ENCODE measurements at regions not wholly inside any gene's neighbourhood (a gene's known extent, or its start where the extent isn't known, plus 50 kb on each side); places are given as distances from the start of the nearest gene placed in this dataset.

DNA sequence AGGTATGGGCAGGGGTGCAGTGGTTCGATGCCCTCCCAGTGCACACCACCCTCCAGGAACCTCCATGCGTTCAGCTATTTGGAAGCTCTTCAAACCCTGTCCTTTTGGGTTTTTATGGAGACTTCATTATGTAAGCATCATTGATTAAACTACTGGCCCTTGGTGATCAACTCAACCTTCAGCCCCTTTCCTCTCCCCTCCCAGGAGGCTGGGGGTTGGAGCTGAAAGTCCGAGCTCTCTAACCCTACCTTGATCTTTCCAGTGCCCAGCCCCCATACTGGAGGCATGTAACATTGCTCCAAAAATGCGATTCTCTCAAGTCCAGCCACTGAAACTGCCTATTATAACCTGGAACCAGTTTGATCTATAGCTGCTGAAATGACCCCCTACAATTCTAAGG, 188.1 kb downstream of the IPO8 start:
- DNase-seq (ENCODE audit: low read depth in 2 of 2) = no peak

DNA sequence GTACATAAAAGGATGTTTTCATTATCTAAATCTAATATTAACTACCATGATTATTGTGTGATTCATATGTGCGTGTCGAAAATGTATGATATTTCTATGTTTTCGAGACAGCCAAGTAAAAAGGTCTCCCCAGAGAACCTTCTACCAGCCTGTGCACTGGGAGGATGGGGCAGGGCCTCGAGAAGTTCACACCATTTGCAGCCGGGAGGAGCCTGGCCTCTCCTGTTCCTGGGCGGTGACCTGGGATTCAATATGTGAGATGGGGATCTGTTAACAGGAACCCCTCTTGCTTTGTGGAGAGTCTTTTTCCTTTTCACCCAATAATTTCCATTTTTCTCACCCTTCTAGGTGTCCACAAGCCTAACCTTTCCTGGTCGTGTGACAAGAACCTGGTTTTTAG, 189.3 kb downstream of the IPO8 start:
- no peak for DNase-seq (ENCODE audit: low read depth in 2 of 2)

DNA sequence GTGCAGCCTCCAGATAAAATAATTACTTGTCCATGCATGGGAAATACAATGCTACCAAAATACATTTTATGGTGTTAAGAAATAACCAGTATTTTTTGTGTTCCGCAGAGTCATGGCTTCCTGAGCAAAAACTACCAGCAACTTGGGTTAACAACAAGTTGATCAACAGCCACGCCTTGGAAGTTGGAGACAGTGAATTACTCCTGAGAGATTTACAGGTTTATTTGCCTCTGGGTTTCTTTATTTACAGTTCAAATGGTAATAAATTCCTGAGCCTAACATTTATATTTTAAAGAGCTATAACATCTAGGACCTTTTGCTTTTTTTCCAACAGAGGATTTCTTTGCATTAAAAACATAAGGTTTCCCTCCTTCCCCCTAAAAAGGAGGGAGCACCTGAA, 194.0 kb downstream of the IPO8 start:
- DNase-seq (ENCODE audit: low read depth in 2 of 2) = no peak

DNA sequence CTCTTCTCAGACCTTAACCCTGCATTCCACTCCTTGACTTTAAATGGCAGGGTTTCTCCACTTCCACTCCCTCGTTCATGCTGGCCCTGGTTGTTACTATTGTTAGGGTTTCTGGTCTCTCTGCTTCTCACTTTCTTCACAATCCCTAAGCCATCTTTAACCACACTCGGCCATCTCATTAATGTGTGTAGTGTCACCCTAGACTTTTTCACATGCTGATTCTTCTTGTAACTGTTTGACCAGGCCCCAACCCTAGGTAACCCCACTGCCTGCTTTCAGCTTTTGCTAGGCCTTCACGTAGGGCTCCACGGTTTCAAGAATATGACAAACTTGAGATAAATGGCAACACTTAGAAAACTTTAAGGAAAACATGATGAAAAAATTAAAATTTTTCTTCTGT, 195.1 kb downstream of the IPO8 start:
- DNase-seq (ENCODE audit: low read depth in 2 of 2) = no peak

DNA sequence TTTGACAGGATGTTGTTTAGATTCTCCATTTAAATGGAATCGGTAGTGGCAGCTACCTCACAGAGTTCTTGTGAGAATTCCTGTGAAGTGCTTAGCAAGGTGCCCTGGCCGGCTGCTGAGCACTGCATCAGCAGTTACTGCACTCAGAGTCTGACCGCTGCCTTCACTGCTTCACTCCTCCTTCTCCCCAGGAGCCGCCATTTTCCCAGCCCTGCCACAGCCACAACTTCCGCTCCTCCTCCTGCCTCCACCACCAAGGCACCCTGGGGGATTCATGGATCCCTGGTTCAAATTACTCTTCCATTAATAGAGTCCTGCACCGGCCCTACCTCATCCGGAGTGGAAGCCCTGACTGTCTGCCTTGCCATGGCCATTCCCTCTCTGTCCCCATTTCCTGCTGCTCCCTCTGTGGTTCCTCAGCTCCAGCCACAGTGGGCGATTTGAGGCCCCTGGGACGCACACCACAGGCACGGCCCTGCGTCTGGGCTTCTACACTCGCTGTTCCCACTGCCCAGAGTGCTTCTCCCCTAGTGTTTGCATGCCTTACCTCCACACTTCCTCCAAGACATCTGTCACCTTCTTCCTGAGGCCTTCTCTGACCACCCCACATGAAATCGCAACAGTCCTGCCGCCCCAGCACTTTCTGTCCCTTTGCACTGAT, 210.3 kb downstream of the IPO8 start:
- DNase-seq (ENCODE audit: low read depth in 2 of 2) = no peak

DNA sequence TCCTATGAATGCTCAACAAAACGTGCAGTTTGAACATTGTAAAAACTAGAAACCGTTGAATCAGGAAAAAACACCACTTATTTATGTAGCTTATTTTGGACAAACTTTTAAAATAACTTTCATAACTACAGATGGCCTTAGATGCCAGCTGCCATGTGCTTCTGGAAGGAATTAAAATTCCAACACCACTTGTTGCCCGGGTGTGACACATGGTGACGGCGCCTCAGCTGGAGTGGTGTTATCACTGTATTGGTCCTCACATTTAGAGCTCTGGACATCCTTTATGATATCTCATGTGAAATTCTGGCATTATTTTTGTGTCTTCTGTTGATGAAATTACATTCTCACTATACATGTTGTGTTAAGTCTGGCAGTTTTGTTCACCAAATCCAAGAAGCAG, 211.0 kb downstream of the IPO8 start:
- no peak for DNase-seq (ENCODE audit: low read depth in 2 of 2)

DNA sequence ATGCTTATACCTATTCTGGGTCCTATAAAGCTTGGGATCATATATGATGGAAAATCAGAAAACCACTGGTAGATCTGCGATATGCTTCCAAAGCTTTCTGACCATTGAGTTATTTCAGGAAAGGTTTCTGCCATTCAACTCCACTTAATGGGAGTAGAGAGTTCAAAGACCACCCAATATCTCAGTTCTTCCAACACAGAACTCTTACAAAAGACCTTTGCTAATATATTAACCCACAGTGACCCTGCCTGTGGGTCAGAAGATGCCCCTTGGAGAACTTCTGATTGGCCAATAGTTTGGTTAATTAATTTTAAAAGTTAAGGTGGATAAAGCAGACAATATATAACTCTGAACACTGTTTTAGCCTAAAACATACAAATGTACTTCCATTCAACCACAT, 213.0 kb downstream of the IPO8 start:
- DNase-seq (ENCODE audit: low read depth in 2 of 2) = no peak

DNA sequence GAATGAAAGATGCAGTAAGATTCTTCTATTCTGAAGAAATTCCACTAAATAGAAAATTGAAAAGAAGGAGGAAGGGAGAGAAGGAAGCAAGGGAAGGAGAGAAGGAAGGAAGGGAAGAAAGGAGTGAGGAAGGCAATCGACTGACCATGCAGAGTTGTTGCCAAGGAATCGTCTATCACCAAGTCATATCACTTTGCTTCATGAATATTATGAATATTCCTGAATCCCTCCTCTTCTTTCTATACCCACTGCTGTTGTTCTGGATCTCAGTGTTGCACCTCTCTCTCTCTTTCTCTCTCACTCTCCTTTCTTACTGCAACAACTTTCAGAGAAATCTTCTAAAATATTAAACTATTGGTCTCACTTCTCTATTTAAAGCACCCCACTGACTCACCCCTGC, 222.4 kb downstream of the IPO8 start:
- DNase-seq (ENCODE audit: low read depth in 2 of 2) = no peak

DNA sequence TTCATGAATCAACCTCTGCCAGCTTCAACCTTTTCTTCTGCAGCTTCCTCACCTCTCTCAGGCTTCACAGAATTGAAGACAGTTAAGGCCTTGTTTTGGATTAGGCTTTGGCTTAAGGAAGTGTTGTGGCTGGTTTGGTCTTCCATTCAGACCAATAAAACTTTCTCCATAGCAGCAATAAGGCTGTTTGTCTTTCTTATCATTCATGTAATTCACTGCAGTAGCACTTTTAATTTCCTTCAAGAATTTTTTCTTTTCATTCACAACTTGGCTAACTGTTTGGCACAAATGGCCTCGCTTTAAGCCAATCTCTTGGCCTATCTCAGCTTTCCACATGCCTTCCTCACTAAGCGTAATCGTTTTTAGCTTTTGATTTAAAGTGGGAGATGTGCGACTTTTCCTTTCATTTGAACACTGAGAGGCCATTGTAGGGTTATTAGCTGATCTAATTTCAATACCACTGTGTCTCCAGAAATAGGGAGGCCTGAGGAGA, 229.5 kb downstream of the IPO8 start:
- DNase-seq (ENCODE audit: low read depth in 2 of 2) = no peak

DNA sequence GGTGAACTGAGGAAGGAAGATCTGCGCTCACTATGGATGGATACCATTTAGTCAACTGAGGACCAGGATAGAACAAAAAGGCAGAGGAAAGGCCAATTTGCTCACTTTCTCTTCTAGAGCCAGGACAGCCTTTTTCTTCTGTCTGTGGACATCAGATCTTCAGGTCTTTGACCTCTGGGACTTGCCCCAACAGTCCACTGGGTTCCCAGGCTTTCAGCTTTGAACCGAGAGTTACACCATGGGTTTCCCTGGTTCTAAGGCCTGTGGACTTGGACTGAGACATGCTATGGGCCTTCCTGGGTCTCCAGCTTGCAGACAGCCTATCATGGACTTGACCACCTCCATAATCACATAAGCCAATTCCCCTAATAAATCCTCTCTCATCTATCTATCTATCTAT, 232.0 kb downstream of the IPO8 start:
- DNase-seq (ENCODE audit: low read depth in 2 of 2) = no peak

DNA sequence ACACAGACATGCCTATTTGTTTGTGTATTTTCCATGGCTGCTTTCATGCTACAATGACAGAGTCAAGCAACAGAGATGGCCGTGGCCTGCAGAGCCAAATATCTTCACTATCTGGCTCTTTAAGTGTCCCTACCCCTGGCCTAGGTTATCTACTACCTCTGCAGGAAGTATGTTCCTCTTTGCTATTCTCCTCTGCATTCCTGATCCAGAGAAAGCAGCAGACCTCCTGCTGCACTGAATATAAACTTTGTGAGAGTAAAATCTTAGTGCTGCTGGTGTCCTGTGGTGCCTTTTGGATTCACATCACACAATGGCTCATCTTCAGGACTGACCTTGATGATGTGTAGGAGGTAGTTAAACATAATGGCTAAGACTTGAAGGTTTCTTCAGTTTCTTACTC, 233.4 kb downstream of the IPO8 start:
- DNase-seq (ENCODE audit: low read depth in 2 of 2) = no peak

DNA sequence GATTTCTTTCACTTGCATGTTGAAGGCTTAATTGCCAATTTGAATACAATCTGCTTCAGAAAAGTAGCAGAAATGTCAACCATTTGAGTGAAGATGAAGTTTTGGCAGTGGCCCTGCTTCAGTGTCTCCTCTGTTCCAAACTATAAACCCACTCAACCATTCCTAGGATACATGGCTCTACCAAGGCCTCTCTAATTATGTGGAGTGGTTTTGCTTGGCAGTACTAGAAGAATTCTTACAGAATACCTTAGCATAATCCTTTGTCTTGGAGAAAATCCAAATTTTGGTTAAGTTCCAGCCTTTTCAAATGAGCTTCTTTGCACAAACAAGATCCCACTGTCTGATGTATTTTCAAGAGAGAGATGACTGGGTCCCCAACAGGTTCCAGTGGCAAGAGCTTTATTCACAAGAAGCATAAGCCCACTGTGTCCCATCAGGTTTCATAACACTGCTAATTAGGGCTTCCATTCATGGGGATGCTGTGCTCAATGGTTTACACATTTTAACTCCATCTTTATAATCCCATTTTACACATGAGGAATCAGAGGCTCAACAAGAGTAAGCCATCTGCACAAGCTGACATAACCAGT, 234.5 kb downstream of the IPO8 start:
- no peak for DNase-seq (ENCODE audit: low read depth in 2 of 2)

DNA sequence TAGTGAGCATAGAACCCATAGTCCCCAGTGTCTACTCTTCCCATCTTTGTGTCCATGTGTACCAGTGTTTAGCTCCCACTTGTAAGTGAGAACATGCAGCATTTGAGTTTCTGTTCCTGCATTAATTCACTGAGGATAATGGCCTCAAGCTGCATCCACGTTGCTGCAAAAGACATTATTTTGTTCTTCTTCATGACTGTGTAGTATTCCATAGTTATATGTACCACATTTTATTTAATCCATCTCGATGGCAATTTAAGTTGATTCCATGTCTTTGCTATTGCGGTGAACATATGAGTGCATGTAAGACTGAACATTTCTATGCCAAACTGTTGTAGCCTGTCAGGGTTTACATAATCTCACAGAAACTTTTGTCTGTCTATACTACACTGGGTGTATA, 237.2 kb downstream of the IPO8 start:
- no peak for DNase-seq (ENCODE audit: low read depth in 2 of 2)

DNA sequence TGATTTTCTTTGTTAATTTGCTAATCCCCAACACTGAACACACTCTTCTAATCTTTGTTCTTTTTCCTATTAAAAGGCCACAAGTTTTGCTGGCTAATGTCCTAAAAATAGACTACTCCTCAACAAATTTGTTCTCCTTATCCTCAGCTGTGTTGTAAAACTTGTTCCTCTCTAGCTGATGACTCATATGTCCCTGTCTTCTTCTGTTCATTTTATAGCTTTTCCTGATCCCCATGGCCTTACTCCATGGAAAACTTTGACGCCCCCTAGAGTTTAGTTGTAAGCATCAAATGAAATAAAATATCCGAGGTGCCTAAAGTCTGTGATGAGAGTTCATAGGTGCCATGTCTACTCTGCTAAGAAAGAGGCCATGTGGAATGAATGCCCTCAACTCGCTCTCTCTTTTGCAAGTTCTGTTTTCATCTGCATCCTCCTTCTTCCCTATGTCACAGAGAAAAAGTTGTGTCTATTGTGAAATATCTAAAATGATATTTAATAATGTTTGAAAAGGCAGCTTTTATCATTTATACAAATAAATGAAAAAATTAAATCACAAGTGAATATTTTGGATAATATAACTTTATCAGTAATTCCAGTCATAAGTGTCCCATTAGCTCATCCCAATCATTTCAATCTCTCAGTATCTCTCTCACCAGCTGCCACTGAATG, 237.9 kb downstream of the IPO8 start:
- DNase-seq (ENCODE audit: low read depth in 2 of 2) = peak; percentile 7 to 59

DNA sequence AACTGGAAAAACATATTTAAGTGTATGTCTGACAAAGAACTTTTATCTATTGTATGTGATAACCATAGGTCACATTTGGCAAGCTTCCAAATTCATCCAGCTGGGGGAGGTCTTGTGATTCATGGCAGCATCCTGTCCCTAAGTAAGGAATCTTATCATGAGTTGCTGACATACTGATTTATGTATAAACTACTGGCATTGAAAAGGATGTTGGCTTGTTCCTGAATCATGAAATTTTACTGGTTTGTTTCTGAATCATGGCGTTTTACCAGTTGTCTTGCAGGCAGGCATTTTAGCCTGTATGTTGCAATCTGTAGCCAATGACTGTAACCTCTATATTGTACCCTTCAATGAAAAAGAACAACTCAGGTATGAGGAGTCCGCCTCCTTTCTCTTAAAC, 244.8 kb downstream of the IPO8 start:
- DNase-seq (ENCODE audit: low read depth in 2 of 2) = peak; percentile 5 to 86

DNA sequence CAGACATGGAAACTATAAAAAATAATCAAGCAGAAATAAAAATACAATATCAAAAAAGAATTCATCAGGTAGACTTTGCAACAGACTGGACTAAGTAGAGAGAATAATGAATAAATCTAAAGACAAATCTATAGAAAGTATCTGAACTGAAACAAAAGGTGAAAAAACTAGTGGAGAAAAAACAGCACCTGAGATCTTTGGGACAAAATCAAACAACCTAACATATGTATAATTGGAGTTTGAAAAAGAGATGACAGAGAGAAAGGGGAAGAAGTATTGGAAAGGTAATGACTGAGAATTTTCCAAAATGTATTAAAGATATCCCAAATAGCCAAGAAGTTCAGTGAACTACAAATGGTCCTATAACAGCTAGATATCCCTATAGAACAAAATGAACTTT, 245.4 kb downstream of the IPO8 start:
- DNase-seq (ENCODE audit: low read depth in 2 of 2) = no peak

DNA sequence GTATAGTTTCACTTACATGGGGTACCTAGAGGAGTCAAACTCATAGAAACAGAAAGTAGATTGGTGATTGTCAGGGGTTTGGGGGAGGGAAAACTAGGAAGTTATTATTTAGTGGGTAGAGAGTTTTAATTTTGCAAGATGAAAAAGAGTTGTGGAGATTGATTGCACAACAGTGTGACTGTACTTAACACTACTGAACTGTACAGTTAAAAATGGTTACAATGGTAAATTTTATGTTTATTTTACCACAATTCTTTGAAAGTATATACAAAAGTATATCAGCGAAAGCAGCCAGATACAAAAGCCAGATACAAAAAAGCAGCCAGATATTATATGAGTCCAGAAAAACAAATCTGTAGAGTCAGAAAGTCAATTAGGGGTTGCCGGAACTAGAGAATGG, 247.6 kb downstream of the IPO8 start:
- DNase-seq (ENCODE audit: low read depth in 2 of 2) = no peak

DNA sequence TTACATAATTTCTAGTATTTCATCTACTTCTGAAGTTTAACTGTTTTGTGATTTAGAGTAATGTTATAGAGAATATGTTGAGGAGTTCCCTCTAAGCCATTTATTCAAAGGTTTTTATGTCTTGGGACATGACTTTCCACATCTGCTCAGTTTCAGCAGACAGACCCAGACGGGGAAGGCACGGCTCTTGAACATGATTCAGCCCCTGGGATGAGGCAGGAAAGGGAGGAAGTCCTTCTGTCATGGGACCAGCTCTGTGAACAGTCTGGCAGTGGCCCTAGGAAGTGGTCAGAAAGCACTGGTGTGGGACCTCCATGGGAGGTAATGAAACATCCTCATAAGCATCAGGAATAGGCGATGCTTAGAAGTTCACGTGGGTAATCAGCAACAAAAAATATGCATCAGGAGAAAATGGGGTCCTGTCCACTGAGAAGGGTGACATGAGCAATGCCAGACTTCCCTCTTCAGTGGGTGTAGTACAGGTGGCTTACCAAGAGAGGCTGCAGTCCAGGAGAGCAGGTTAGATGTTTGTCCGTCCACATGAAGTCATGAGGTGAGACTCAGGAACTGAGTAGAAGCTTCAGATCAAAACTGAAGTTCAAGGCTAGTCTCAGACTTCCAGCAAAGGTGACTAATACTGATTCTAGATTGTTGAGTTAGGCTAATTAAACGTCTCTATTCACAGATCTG, 248.5 kb downstream of the IPO8 start:
- DNase-seq (ENCODE audit: low read depth in 2 of 2) = peak in 1 of 2 donors; percentile 35

DNA sequence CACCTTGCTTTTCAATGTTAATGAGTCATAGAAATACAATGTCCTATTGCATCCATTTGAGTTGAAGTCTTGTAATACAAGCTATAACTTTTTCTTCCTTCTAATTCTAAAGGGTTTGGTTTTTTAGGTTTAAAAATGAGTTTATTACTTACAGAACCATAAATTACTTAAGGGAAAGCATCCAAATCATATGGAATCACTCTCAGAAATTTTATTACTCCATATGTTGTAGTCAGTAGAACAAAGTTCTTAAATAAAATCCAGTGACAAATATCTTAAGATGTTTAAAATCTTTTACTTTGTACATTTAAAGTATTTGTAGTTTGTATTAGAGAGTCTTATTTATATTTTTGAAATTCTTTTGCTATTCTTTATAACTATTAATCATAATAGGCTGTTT, 253.2 kb downstream of the IPO8 start:
- no peak for DNase-seq (ENCODE audit: low read depth in 2 of 2)

DNA sequence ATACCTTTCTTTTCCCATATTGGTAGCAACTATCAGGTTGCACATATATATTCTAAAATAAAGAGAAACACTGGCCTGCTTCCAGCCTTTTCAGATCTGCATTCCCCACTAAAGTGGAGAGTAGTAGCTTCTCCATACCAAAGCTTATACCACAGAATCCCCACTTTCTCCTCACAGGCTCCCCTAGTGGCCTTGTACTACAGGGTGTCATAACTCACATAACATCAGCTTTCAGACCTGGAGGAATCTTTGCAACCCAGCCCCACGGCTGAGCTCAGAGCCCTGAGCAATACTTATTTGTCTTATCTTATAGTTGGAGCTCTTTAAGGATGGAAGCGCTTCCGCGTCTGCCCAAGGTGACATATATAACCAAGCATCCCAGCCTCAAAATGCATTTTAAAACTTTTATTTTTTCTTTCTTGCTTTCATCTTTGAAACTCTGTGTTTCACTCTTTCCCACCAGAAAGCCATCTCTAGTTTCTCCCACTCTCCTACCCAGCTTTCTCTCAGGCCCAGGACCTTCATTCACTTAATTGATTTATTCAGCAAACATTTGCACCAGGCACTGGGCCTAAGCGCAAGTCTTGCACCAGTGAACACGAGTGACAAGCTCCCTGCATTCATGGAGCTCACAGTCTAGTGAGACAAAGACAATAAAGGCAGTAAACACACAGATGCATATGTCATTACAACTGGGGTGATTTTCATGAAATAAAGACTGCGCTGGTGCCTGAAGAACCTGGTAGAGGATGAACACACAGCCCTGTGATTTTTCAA, 254.7 kb downstream of the IPO8 start:
- peak in 1 of 2 donors; percentile 13 for DNase-seq (ENCODE audit: low read depth in 2 of 2)

DNA sequence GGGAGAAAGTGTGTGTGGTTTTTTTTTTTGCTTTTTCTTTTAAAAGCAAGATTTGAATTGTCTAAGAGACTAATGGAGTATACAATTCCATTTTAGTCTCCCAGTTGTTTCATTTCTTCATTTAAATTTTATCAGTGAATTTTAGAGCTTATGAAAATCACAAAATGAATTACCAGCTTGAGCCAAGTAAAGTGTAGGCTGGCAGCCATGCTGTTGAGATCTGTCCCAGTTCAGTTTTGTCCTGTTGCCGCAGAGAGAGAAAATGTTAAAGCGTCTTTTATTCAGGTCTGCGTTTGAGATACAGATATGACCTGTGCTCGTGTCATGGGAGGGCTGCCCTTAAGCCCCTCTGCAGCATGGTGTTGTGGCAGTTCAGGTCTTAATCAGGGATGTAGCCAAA, 256.5 kb downstream of the IPO8 start:
- no peak for DNase-seq (ENCODE audit: low read depth in 2 of 2)

DNA sequence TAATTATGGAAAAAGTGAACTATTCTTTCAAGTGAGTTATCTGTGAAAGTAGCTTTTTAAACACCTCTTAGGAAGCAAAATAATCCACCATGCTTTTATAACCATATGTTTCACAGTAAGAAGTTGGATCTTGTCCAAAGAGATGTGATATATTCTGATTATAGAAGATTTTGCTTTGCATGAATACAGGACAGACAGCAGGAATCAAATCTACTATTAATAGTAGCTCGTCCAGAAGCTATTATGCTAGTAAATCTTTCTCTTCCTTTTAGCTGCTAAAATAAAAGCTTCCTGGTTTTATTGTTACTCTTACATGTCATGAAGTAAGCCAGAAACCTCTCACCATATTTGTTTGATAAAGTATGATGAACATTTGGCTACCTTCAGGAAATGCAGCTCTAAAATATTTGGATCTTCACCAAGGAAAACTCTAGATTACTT, 257.0 kb downstream of the IPO8 start:
- no peak for DNase-seq (ENCODE audit: low read depth in 2 of 2)

Measured in dermis microvascular lymphatic vessel endothelial cell (primary cell).